ENCODE measurements at regions not wholly inside any gene's neighbourhood (a gene's known extent, or its start where the extent isn't known, plus 50 kb on each side); places are given as distances from the start of the nearest gene placed in this dataset.
A peak's percentile ranks its signal among the peaks of the same experiment; 100 is the strongest.
"Not testable (repeated sequence)": the region's sequence is repeated elsewhere in the genome, so short reads cannot be mapped to it uniquely, and the experiment has no call there.

DNA sequence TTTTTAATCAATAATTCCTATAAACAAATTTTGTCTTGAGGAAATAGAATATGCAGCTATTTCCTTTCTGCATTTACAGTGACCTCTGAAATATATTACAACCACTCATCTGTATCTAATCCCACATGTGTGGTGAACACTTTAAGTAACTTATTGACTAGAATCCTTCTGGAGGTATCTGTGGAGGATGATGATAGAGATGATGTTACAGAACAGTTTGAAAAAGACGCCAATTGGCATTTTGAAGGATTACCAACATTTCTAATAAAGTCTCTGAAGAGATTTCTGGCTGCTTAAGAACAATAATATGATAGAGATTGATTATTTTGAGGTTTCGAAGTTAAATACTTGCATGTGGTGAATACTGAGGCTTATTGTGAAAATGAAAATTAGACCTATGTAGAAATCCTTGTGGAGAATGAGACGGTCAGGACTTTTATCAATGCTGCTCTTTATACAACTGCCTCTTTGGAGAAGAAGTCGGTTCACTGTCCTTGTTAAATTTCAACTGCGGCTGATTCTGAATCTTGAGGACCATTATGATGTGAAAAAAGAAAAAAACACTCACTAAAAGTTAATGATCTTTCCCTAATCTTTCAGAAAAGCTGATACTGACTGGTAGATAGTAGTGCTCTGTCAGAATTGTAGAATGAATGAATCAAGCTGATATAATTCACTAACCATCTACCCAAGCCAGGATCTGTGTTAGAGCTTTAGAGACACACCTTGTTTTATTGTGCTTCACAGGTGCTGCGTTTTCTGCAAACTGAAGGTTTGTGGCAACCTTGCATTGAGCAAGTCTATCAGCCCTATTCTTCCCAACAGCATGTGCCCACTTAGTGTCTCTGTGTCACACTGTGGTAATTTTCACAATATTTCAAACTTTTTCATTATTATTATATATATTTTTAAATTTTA lies 204.7 kb downstream of the SPRY1 start:
- DNase-seq (ENCODE audit: low read depth) = no peak

GRCh38 chr4:123602007-123602406 lies 205.4 kb downstream of the SPRY1 start:
- DNase-seq (ENCODE audit: low read depth) = no peak

DNA sequence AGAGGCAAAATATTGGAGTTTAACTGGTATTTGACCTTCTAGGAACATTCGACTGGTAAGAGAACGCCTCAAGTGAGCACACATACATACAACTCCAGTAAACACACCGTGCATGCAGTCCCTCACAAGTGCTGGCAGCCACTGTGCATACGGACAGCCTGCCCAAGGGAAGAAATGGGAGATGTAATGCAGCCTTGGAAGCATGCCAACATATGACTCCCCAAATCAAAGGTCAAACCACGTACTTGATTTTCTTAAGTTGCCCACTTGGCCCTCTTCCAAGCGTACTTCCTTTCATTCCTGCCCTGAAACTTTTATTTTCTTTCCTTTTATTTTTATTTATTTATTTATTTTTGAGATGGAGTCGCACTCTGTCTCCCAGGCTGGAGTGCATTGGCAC lies 206.6 kb downstream of the SPRY1 start:
- no peak for DNase-seq (ENCODE audit: low read depth)

- not testable (repeated sequence) for DNase-seq (ENCODE audit: low read depth)
Measured at GRCh38 chr4:123605797-123606196, 209.2 kb downstream of the SPRY1 start.

DNA sequence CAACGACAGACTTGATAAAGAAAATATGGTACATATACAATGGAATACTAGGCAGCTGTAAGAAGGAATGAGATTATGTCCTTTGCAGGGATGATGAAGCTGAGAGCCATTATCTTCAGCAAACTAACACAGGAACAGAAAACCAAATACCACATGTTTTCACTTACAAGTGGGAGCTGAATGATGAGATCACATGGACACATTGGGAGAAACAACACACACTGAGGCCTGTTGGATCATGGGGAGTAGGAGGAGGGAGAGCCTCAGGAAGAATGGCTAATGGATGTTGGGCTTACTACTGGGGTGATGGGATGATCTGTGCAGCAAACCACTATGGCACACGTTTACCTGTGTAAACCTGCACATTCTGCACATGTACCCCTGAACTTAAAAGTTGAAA lies 209.7 kb downstream of the SPRY1 start:
- DNase-seq (ENCODE audit: low read depth) = no peak

DNA sequence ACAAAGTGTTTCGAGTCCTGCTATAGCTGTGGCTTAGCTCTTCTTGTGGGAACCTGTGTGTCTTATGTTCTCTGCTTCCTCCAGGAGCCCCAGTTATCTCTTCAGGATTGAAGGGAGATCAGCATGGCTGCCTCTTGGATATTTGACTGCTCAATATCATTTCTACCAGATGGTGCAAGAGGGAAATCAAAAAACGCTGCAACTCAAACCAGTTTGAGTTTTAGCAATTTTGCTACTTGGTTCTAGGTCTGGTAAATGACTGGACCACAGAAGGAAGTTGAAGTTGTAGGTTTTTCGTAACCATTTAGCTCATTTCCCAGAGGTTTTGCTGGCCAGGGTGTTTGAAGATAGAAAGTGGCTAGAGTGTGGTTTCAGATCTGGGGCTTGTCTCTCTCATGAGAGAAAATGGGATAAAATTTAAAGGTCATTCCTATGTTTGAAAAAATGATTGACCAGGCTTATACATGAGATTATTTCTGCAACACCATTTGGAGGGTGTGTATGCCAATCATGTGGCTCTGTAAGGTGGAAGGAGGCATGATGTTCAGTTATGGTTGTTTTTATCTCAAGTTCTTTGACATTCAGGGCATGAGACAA lies 210.4 kb downstream of the SPRY1 start:
- no peak for DNase-seq (ENCODE audit: low read depth)

DNA sequence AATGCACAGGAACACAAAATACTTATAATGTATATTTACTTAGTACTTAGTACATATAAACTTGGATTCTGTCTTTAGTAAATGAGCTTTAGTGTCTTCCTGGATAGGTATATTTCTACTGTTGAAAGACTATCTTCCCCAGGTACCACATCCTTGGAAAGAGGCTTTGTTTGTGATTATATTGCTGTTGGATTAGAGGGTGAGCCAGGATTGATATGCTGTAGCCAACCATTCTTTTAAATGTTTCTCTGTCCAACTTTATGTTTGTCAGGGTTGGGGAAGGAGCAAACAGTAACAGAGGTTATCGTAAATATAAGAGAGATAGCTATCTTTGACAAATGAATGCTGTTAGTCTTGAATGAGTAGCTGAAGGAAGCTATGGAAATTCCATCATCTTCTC lies 213.2 kb downstream of the SPRY1 start:
- DNase-seq (ENCODE audit: low read depth) = no peak

GRCh38 chr4:123613586-123614344 lies 217.2 kb downstream of the SPRY1 start:
- no peak for DNase-seq (ENCODE audit: low read depth)

DNA sequence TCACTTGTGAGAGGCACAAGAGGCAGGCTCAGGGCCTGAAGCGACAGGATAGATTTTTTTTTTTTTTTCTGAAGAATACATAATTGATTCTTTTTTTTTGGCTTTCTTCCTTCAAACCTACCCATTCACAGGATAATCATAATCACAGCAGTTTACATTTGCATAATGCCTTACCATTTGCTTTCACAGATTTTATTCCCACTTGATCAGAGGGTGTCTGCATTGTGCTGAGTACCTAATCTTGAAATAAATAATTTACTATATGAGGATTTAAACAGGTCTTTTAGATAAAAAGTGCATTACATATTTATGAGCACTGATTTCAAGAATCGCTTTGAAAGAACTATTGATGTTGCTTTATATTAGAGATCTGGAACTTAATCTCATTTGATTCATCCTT lies 219.3 kb downstream of the SPRY1 start:
- no peak for DNase-seq (ENCODE audit: low read depth)

DNA sequence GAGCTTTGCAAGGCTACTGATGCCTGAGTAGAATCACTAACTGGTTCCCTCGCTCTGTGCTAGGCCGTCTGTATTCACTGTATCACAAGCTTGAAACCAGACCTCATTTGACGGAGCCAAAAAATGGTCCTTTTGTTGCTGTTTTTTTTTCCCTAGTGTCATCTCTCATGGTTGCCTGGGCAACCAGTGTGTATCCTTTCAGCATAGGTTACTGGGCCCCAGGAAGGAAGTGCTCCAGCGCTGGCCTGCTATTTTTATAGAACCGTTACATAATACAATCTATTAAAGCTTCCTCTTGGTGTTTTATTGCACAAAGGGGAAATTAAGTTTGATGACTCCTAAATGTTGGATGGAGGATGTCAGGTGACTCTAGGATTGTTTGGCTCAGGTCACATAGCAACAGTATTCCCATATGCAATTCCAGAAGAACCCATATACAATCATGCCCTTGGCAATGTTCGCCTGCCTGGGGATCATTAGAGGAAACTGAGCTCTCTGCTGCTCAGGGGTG lies 220.4 kb downstream of the SPRY1 start:
- DNase-seq (ENCODE audit: low read depth) = peak; percentile 4

- no peak for DNase-seq (ENCODE audit: low read depth)
Measured at GRCh38 chr4:123617791-123618190, 221.2 kb downstream of the SPRY1 start.

DNA sequence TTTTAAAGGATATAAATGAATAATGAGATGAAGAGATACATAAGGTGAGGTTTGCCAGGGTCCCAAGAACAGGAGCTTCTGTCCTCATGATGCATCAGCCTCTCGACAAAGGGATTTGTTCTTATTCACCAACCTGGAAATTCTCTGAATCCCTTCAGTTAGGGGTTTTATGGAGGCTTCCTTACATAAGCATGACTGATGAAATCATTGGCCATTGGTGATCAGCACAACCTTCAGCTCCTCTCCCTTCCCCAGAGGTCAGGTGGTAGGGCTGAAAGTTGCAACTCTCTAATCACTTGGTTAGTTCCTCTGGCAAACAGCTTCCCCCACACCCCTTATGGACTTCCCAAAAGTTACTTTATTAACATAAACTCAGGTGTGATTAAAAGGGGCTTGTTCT lies 222.0 kb downstream of the SPRY1 start:
- DNase-seq (ENCODE audit: low read depth) = no peak

GRCh38 chr4:123619326-123619725 lies 222.7 kb downstream of the SPRY1 start:
- DNase-seq (ENCODE audit: low read depth) = no peak

DNA sequence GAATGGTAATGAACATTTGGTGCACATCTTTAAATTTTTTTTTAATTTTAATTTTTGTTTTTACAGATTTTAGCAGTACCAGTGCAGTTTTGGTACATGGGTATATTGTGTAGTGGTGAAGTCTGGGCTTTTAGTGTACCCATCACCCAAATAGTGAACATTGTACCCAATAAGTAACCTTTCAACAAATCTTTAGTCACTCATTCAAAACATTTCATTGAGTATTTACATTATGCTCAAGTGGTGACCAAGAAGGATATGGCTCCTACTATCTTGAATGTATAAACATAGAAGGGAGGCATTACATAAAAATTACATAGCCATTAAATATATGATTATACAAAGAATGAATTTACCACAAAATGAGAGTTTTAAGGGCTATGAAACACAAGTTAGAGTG lies 223.3 kb downstream of the SPRY1 start:
- no peak for DNase-seq (ENCODE audit: low read depth)

DNA sequence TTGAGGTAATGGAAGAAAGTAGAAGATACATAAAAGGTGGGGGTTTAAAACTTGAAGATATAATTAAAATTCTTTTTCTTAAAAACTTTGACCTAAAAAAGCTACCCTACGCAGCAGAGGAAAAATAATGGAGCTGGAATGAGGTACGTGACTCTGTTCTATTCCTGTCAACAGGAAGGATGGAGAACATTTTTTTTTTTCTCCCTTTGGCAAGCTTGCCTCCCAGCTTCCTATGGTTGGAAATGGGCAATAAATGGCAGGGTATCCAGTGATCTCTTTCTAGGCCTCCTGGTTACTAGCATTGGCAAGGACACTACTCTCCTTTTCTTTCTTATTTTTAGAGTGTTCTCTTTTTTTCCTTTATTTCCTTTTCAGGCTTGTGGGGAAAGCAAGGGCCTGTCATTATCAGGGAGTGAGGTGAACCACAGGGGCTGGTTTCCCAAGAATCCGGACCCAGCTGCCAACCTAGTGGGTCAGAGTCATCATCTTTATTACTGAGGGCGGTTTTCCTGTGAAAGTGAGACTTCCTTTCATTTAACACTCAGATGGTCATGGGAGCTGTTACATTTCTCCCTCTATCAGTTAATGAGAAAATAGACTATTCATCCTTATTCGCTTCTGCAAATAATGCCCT lies 224.6 kb downstream of the SPRY1 start:
- DNase-seq (ENCODE audit: low read depth) = no peak

- DNase-seq (ENCODE audit: low read depth) = no peak
Measured at GRCh38 chr4:123622572-123622971, 226.0 kb downstream of the SPRY1 start.

- DNase-seq (ENCODE audit: low read depth) = no peak
Measured at GRCh38 chr4:123623611-123624010, 227.0 kb downstream of the SPRY1 start.

- DNase-seq (ENCODE audit: low read depth) = no peak
Measured at GRCh38 chr4:123624959-123625358, 228.4 kb downstream of the SPRY1 start.

DNA sequence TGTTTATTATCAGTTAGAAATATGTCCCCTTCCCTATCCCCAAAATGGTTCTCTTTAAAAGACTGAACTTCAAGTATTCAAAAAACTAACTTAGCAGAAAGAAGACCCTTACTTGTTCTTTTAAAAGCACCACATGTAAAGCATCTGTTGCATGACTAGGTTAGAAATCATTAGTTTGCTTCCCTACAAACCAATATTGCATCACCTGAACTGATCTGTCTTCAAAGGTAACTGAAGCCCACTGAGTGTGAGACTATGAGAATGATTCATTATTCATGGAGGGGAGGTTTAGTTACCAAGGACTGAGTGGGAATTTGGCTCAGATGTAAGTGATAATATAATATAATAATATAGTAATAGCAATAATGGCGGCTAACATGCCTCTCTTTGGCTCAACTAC lies 231.7 kb downstream of the SPRY1 start:
- DNase-seq (ENCODE audit: low read depth) = no peak

GRCh38 chr4:123631786-123632692 lies 235.4 kb downstream of the SPRY1 start:
- DNase-seq (ENCODE audit: low read depth) = no peak

GRCh38 chr4:123632693-123633030 lies 236.1 kb downstream of the SPRY1 start:
- no peak for DNase-seq (ENCODE audit: low read depth)

All from stimulated activated CD8-positive, alpha-beta memory T cell treated with anti-CD3 and anti-CD28 coated beads, Interleukin-15, amount 100 ng/mL, for 1 hour (primary cell).